Spleen (tissue), 7 donors: ENCODE measurements at regions not wholly inside any gene's neighbourhood (a gene's known extent, or its start where the extent isn't known, plus 50 kb on each side); places are given as distances from the start of the nearest gene placed in this dataset.

Source experiments
- CTCF ChIP-seq, 11 experiments: fragments of 200-600 bp in 7 of 11; fragments of 450-650 bp in 4 of 11; sonication (generic) in 4 of 11; IDR thresholded peaks in 8 of 11; conservative IDR thresholded peaks in 3 of 11; 1 replicate in 7 of 11; 2 replicates in 4 of 11; pipeline versions ENCODE4 v1.4.0 to v1.8.0; 2016 to 2021; ENCODE audit warnings: antibody characterized with exemption in 11 of 11, inconsistent platforms in 4 of 11, mild to moderate bottlenecking in 1 of 11
- POLR2A ChIP-seq, 3 donors: fragments of 450-650 bp; IDR thresholded peaks; one replicate each; pipeline ENCODE4 v1.5.1; 2017; ENCODE audit warnings: antibody characterized with exemption in 3 of 3, mild to moderate bottlenecking in 1 of 3
- donor health status: DM: no; HTN: no; CAD: no; lungs with moderate emphysema.
- donor health status: DM: no; HTN: no; CAD: no.
- donor health status: DM: no; HTN: no; CAD: no.

- TF ChIP-seq POLR2A (IDR thresholded peaks at IDR 0.05) (no peak), CTCF (IDR thresholded peaks at IDR 0.05 in 8 of 11, conservative IDR thresholded peaks at IDR 0.05 in 3 of 11) (no peak)
Measured at GRCh38 chr3:102756706-102757105, 321.9 kb downstream of the ZPLD1 start.
